GM18505 (cell line): ENCODE measurements at regions not wholly inside any gene's neighbourhood (a gene's known extent, or its start where the extent isn't known, plus 50 kb on each side); places are given as distances from the start of the nearest gene placed in this dataset.

Experiments
- ATAC-seq: cut with Tn5 transposase; IDR thresholded peaks from one replicate; pipeline ENCODE4 v1.9.1; 2021; ENCODE audit not compliant: unreplicated experiment
- POLR2A ChIP-seq: IDR thresholded peaks from 4 replicates; pipeline ENCODE4 v1.6.1; 2011; ENCODE audit warnings: borderline replicate concordance; ENCODE audit not compliant: insufficient read depth, insufficient read length; ENCODE audit errors: extremely low read depth

GRCh38 chr5:171614511-171614910 is 171.1 kb upstream of the SMIM23 start:
- no peak for TF ChIP-seq POLR2A
- ATAC-seq = no peak

- ATAC-seq = no peak
- TF ChIP-seq POLR2A = no peak
Observed at GRCh38 chr5:171614971-171615653, 170.5 kb upstream of the SMIM23 start.

- TF ChIP-seq POLR2A = no peak
- no peak for ATAC-seq
Observed at GRCh38 chr5:171615705-171616640, 169.6 kb upstream of the SMIM23 start.

- no peak for ATAC-seq
- no peak for TF ChIP-seq POLR2A
Observed at GRCh38 chr5:171617266-171617665, 168.4 kb upstream of the SMIM23 start.

GRCh38 chr5:171617817-171618591 is 167.6 kb upstream of the SMIM23 start:
- ATAC-seq = no peak
- TF ChIP-seq POLR2A = no peak

- ATAC-seq = no peak
- no peak for TF ChIP-seq POLR2A
Observed at GRCh38 chr5:171619196-171619595, 166.4 kb upstream of the SMIM23 start.

GRCh38 chr5:171619744-171620143 is 165.9 kb upstream of the SMIM23 start:
- no peak for ATAC-seq
- TF ChIP-seq POLR2A = no peak

- TF ChIP-seq POLR2A = no peak
- no peak for ATAC-seq
Observed at GRCh38 chr5:171622010-171622409, 163.6 kb upstream of the SMIM23 start.

GRCh38 chr5:171623107-171623506 is 162.5 kb upstream of the SMIM23 start:
- TF ChIP-seq POLR2A = no peak
- no peak for ATAC-seq

- ATAC-seq = no peak
- TF ChIP-seq POLR2A = no peak
Observed at GRCh38 chr5:171623551-171624097, 162.0 kb upstream of the SMIM23 start.

- ATAC-seq = no peak
- TF ChIP-seq POLR2A = no peak
Observed at GRCh38 chr5:171624396-171624795, 161.2 kb upstream of the SMIM23 start.

- TF ChIP-seq POLR2A = no peak
- ATAC-seq = no peak
Observed at GRCh38 chr5:171625646-171626045, 160.0 kb upstream of the SMIM23 start.
